ENCODE measurements at regions not wholly inside any gene's neighbourhood (a gene's known extent, or its start where the extent isn't known, plus 50 kb on each side); places are given as distances from the start of the nearest gene placed in this dataset.

GRCh38 chr2:64838817-64839216 lies 150.4 kb upstream of the SLC1A4 start:
- CTCF ChIA-PET: interaction anchor here (0.7 to 2.0 kb wide), 6 partner anchors 17 to 193 kb away, joined by 3 to 6 read pairs (median 4); no protein-coding TSS in a partner anchor
- Histone ChIP-seq H3K9me1 (replicated peaks; ENCODE audit: control insufficient read depth, extremely low read depth, insufficient read depth, low read length) (no peaks in the 10 kb centered on the region), H3K4me1 (ENCODE audit: control insufficient read depth, extremely low read depth, insufficient read depth, low read length) (peaks cover 7% of the 10 kb centered on the region), H3K4me3 (replicated peaks in 1 of 3; ENCODE audit: insufficient read depth in 1 of 3, low read depth in 1 of 3, low read length in 3 of 3) (no peak overlapping the region), H3K27me3 (ENCODE audit: control insufficient read depth in 2 of 2, insufficient read depth in 2 of 2, low read length in 2 of 2) (no peaks in the 10 kb centered on the region), H2AFZ (ENCODE audit: low read depth, low read length) (peak overlapping the region; percentile 53), H3K9me3 (replicated peaks; ENCODE audit: control insufficient read depth, insufficient read depth, low read length) (no peaks in the 10 kb centered on the region), H4K20me1 (replicated peaks; ENCODE audit: control insufficient read depth, extremely low read depth, insufficient read depth, low read length) (no peaks in the 10 kb centered on the region), H3K27ac (ENCODE audit: insufficient read depth, low read depth, low read length) (no peak overlapping the region), H3K4me2 (ENCODE audit: insufficient read depth, low read length) (no peak overlapping the region), H3K79me2 (ENCODE audit: control insufficient read depth, insufficient read depth, low read length) (no peaks in the 10 kb centered on the region), H3K36me3 (ENCODE audit: control insufficient read depth in 2 of 2, extremely low read depth in 1 of 2, insufficient read depth in 2 of 2, low read length in 2 of 2) (no peaks in the 10 kb centered on the region), H3K9ac (replicated peaks; ENCODE audit: extremely low read depth, insufficient read depth, low read length) (no peak overlapping the region)
- dilution Hi-C loops (cut with MboI; ENCODE audit: extremely low pct_ligation_motif_present, low sequenced_read_pairs): no loop called here
- peak; percentile 44 for DNase-seq (ENCODE audit: low read depth, low spot score)
- TF ChIP-seq POLR2AphosphoS5 (IDR thresholded peaks at IDR 0.05; ENCODE audit: insufficient read depth, low read depth, low read length) (no peak), JUN (IDR thresholded peaks at IDR 0.05; ENCODE audit: borderline replicate concordance, insufficient read depth, insufficient read length, low read depth) (no peak), MAX (IDR thresholded peaks at IDR 0.05; ENCODE audit: insufficient read depth, insufficient read length) (no peak), EZH2 (IDR thresholded peaks at IDR 0.05; ENCODE audit: borderline replicate concordance, low read depth, low read length, severe bottlenecking) (no peak), FOS (IDR thresholded peaks at IDR 0.05; ENCODE audit: borderline replicate concordance, insufficient read depth, low read length) (no peak), MYC (IDR thresholded peaks at IDR 0.05; ENCODE audit: low read depth, low read length) (no peak), CTCF (IDR thresholded peaks at IDR 0.05; ENCODE audit: extremely low read depth in 1 of 2, insufficient read depth in 1 of 2, low read depth in 1 of 2, low read length in 2 of 2) (no peak), GATA2 (IDR thresholded peaks at IDR 0.05; ENCODE audit: insufficient read depth, insufficient read length, low read depth, low read length) (no peak), POLR2A (IDR thresholded peaks at IDR 0.05; ENCODE audit: low read depth, low read length) (no peak)
- POLR2A ChIA-PET: interaction anchor here (0.6 to 1.6 kb wide), 2 partner anchors 185 to 577 kb away, joined by 3 to 4 read pairs; partner anchors contain the start of gene SERTAD2
- intact Hi-C loops (cut with micrococcal nuclease): no loop called here
- no TSS peak for BruUV-seq (replicated peaks)
- no peak for FAIRE-seq

Measured in endothelial cell of umbilical vein (primary cell).